GM18951 (cell line): ENCODE measurements at regions not wholly inside any gene's neighbourhood (a gene's known extent, or its start where the extent isn't known, plus 50 kb on each side); places are given as distances from the start of the nearest gene placed in this dataset.

ENCODE experiments used
- POLR2A ChIP-seq: IDR thresholded peaks from 4 replicates; pipeline ENCODE4 v1.6.1; 2011; ENCODE audit warnings: mild to moderate bottlenecking; ENCODE audit not compliant: insufficient read length, insufficient read depth; ENCODE audit errors: extremely low read depth
- in situ Hi-C: fragments of 300-500 bp; cut with MboI; formaldehyde crosslinking; loops from one replicate; pipeline ENCODE4 v1.12.0; 2022; ENCODE audit warnings: low sequenced_read_pairs, mixed read lengths, inconsistent platforms; ENCODE audit not compliant: unreplicated experiment

DNA sequence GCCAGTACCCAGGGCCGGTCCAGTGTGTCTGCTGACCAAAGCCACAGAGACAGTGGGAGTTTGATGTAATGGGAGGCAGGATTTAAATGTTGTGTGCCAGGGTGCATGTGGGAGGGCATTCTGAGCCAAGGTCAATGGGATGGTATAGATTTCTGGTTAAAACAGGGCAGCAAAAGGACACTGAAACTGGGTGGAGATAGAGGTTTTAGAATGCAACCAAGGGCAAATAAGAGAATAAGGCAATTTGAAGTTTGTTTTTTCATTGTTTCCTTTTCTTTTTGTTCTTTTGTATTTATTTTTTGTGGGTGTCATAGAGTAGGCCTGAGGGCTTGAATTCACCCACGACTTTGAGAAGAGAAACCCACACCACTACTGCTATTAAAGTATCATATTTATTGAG lies 65.5 kb upstream of the CLINT1 start:
- TF ChIP-seq POLR2A = no peak
- in situ Hi-C loops = no loop called here

GRCh38 chr5:157923765-157924164 lies 64.8 kb upstream of the CLINT1 start:
- no peak for TF ChIP-seq POLR2A
- in situ Hi-C loops = no loop called here

DNA sequence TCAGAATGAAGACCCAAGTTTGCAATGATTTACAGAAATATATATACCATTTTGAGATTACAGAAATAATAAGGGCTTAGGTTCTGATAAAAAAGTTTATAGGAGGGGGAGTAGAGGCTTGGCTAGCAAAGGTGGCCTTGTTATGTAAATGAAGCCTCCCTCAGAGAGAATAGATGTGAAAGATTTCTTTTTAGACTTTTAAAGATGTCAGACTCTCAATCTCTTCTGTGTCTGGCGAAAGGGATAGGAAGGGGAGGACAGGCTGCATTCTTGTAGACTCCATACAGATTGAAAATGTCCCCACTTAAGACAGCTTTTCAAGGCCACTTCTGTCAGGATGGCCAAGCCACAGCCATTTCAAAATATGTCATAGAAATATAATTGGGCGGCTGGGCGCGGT lies 63.1 kb upstream of the CLINT1 start:
- no peak for TF ChIP-seq POLR2A
- in situ Hi-C loops = no loop called here

GRCh38 chr5:157920828-157921170 lies 61.9 kb upstream of the CLINT1 start:
- in situ Hi-C loops = no loop called here
- TF ChIP-seq POLR2A = no peak

- in situ Hi-C loops = no loop called here
- TF ChIP-seq POLR2A = no peak
These were observed 60.1 kb upstream of the CLINT1 start for GRCh38 chr5:157918811-157919742.

DNA sequence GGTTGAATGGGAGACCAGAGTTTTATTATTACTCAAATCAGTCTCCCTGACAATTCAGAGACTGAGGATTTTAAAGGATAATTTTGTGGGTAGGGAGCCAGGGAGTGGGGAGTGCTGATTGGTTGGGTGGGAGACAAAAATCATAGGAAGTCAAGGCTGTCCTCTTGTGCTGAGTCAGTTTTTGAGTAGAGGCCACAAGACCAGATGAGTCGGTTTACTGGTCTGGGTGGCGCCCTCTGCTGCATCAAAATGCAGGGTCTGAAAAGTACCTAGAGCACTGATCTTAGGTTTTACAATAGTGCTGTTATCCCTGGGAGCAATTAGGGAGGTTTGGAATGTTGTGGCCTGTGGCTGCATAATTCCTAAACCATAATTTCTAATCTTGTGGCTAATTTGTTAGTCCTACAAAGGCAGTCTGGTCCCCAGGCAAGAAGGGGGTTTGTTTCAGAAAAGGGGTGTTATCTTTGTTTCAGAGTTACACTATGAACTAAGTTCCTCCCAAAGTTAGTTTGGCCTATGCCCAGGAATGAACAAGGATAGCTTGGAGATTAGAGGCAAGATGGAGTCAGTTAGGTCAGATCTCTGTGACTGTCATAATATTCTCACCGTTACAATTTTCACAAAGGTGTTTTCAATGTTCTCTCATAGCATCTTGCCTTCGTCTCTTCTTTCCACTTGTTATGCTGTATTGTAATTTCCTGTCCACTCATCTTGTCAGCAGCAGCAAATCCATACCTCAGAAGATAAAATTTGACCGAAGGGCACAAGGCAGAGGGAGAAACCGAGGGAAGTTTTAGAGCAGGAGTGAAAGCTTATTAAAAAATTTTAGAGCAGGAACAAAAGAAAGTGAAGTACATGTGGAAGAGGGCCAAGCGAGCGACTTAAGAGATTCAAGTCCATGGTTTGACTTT lies 59.2 kb upstream of the CLINT1 start:
- TF ChIP-seq POLR2A = no peak
- in situ Hi-C loops = no loop called here

DNA sequence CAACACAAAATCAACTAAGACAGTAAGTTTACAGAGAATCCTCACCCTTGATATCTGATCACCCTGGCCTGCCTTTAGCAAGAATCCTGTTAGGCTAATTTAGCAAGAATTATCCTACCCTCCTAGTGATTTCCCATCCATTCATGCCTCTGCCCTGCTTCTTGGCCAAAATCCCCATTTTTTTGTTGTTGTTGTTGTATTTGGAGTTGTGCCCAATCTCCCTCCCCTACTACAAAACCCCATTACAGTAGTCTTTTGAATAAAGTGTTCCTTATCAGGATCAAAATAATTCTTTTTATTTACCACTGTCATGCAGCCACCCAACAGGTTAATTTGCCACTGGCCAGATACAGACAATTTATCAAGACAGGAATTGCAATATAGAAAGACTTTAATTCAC lies 58.5 kb upstream of the CLINT1 start:
- no peak for TF ChIP-seq POLR2A
- in situ Hi-C loops = no loop called here

DNA sequence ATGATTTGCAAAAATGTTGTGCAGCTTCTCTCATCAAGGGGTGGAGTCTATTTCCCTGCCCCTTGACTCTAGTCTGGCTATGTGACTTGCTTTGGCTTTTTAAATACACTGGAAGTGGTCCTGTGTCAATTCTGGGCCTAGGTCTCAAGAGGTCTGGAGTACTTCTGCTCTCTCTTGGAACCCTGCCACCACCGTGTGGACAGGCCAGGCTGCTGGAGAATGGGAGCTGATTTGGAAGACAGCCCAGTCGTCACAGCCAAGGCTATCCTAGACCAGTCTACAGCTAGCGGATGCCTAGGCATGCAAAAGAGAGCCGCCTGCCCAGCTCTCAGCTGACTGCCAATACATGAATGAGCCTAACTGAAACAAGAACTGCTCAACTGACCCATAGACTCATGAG lies 56.7 kb upstream of the CLINT1 start:
- TF ChIP-seq POLR2A = no peak
- in situ Hi-C loops = no loop called here

- no peak for TF ChIP-seq POLR2A
- in situ Hi-C loops = no loop called here
These were observed 55.3 kb upstream of the CLINT1 start for GRCh38 chr5:157914151-157914788.

GRCh38 chr5:157913575-157913974 lies 54.6 kb upstream of the CLINT1 start:
- in situ Hi-C loops = no loop called here
- TF ChIP-seq POLR2A = no peak

- in situ Hi-C loops = no loop called here
- TF ChIP-seq POLR2A = no peak
These were observed 53.8 kb upstream of the CLINT1 start for GRCh38 chr5:157912621-157913325.

GRCh38 chr5:157911568-157911967 lies 52.6 kb upstream of the CLINT1 start:
- in situ Hi-C loops = no loop called here
- TF ChIP-seq POLR2A = no peak
